H1 (cell line): ENCODE measurements at regions not wholly inside any gene's neighbourhood (a gene's known extent, or its start where the extent isn't known, plus 50 kb on each side); places are given as distances from the start of the nearest gene placed in this dataset.

Experiments
- CTCF ChIA-PET: fragments of 300-600 bp; sonication (Branson Sonifier 250); formaldehyde crosslinking; loops from one replicate; lab custom pipeline; 2021; ENCODE audit not compliant: partially characterized antibody; lab: Charles Lee
- POLR2A ChIA-PET: fragments of 300-600 bp; sonication (Branson Sonifier 250); formaldehyde crosslinking; loops from one replicate; lab custom pipeline; 2021; ENCODE audit warnings: inconsistent platforms; ENCODE audit not compliant: partially characterized antibody; lab: Charles Lee
- DNase-seq, 2 experiments: peaks; one replicate each; pipeline versions ENCODE4 v3.0.0 to v3.0.0-alpha.2; 2010 to 2022; ENCODE audit warnings: low spot score in 2 of 2, low read depth in 1 of 2, mixed read lengths in 1 of 2
- FAIRE-seq: peaks from 2 replicates; lab custom pipeline; 2011; peaks lifted over from hg19 to GRCh38; lab: Jason Lieb, UNC
- H2AFZ ChIP-seq: 2 replicates; pipeline ENCODE4 v1.8.1; 2012; ENCODE audit warnings: low read length, inconsistent platforms
- H2AK5ac ChIP-seq: 2 replicates; pipeline ENCODE4 v1.6.1; 2013; ENCODE audit warnings: low read depth, low read length
- H2BK120ac ChIP-seq: replicated peaks from 2 replicates; pipeline ENCODE3; 2013; ENCODE audit warnings: low read depth, low read length, inconsistent platforms
- H2BK12ac ChIP-seq: 2 replicates; pipeline ENCODE4 v1.6.1; 2013; ENCODE audit warnings: low read depth, low read length
- H2BK15ac ChIP-seq: 2 replicates; pipeline ENCODE4 v1.6.1; 2013; ENCODE audit warnings: low read length
- H2BK20ac ChIP-seq: 2 replicates; pipeline ENCODE4 v1.6.1; 2013; ENCODE audit warnings: low read length
- H2BK5ac ChIP-seq: 2 replicates; pipeline ENCODE4 v1.6.1; 2013; ENCODE audit warnings: low read depth, low read length
- H3K14ac ChIP-seq: 2 replicates; pipeline ENCODE4 v1.6.1; 2013; ENCODE audit warnings: inconsistent platforms; ENCODE audit not compliant: insufficient read length
- H3K18ac ChIP-seq: 2 replicates; pipeline ENCODE4 v1.6.1; 2013; ENCODE audit warnings: low read length; ENCODE audit errors: extremely low read depth
- H3K23ac ChIP-seq: 2 replicates; pipeline ENCODE4 v1.6.1; 2013; ENCODE audit warnings: inconsistent platforms; ENCODE audit not compliant: insufficient read length
- H3K23me2 ChIP-seq: 2 replicates; pipeline ENCODE4 v1.6.1; 2013; ENCODE audit warnings: low read depth, low read length
- H3K27ac ChIP-seq: 2 replicates; pipeline ENCODE4 v1.6.1; 2011; ENCODE audit warnings: low read depth, low read length, inconsistent platforms
- H3K27me3 ChIP-seq, 4 experiments: replicated peaks in 1 of 4; 1 replicate in 1 of 4; 2 replicates in 3 of 4; pipeline versions ENCODE4 v1.6.1 to v1.8.1; 2011 to 2013; ENCODE audit warnings: low read length in 3 of 4, mild to moderate bottlenecking in 3 of 4, inconsistent platforms in 2 of 4, mixed read lengths in 2 of 4, moderate library complexity in 1 of 4; ENCODE audit not compliant: control insufficient read depth in 3 of 4, insufficient read depth in 3 of 4; ENCODE audit errors: extremely low read depth in 1 of 4
- H3K36me3 ChIP-seq, 4 experiments: 2 replicates each; pipeline versions ENCODE4 v1.6.1 to v1.8.1; 2011 to 2013; ENCODE audit warnings: mild to moderate bottlenecking in 4 of 4, low read length in 3 of 4, moderate library complexity in 2 of 4, control low read depth in 1 of 4, inconsistent platforms in 1 of 4; ENCODE audit not compliant: insufficient read depth in 4 of 4, control insufficient read depth in 2 of 4
- H3K4ac ChIP-seq: replicated peaks from 2 replicates; pipeline ENCODE3; 2013; ENCODE audit warnings: low read length, low read depth, mixed read lengths, inconsistent platforms; ENCODE audit not compliant: insufficient read length
- H3K4me1 ChIP-seq, 4 experiments: replicated peaks in 1 of 4; 1 replicate in 1 of 4; 2 replicates in 3 of 4; pipeline versions ENCODE4 v1.6.1 to v1.8.1; 2011 to 2013; ENCODE audit warnings: low read length in 3 of 4, inconsistent platforms in 2 of 4, mixed read lengths in 1 of 4; ENCODE audit not compliant: insufficient read depth in 4 of 4, control insufficient read depth in 3 of 4
- H3K4me2 ChIP-seq, 2 experiments: 2 replicates each; pipeline versions ENCODE4 v1.6.1 to v1.8.1; 2011 to 2013; ENCODE audit warnings: low read depth in 2 of 2, low read length in 2 of 2, control low read depth in 1 of 2, inconsistent platforms in 1 of 2, mild to moderate bottlenecking in 1 of 2; ENCODE audit not compliant: insufficient read depth in 1 of 2
- H3K4me3 ChIP-seq, 4 experiments: fragments of 200-600, 300-600 bp in 1 of 4; sonication (generic), shearing (Covaris generic), sonication (Bioruptor Twin) in 1 of 4; 2 replicates each; pipeline versions ENCODE4 v1.5.1 to v1.8.1; 2011 to 2016; ENCODE audit warnings: low read length in 4 of 4, low read depth in 3 of 4, control low read depth in 2 of 4, inconsistent platforms in 2 of 4, mild to moderate bottlenecking in 2 of 4, mixed read lengths in 1 of 4, moderate library complexity in 1 of 4; ENCODE audit not compliant: insufficient read depth in 2 of 4; ENCODE audit errors: extremely low read depth in 1 of 4
- H3K56ac ChIP-seq: replicated peaks from 2 replicates; pipeline ENCODE3; 2013; ENCODE audit warnings: low read depth, mild to moderate bottlenecking, mixed read lengths, low read length, inconsistent platforms; ENCODE audit not compliant: insufficient read length
- H3K79me1 ChIP-seq: 2 replicates; pipeline ENCODE4 v1.6.1; 2013; ENCODE audit warnings: low read depth, low read length, control low read depth
- H3K79me2 ChIP-seq, 2 experiments: 2 replicates each; pipeline versions ENCODE4 v1.6.1 to v1.8.1; 2012 to 2013; ENCODE audit warnings: low read length in 2 of 2, mild to moderate bottlenecking in 2 of 2, inconsistent platforms in 1 of 2; ENCODE audit not compliant: insufficient read depth in 2 of 2, control insufficient read depth in 1 of 2
- H3K9ac ChIP-seq, 4 experiments: replicated peaks in 1 of 4; 1 replicate in 1 of 4; 2 replicates in 3 of 4; pipeline versions ENCODE4 v1.6.1 to v1.8.1; 2011 to 2013; ENCODE audit warnings: low read depth in 3 of 4, low read length in 3 of 4, control low read depth in 2 of 4, mild to moderate bottlenecking in 2 of 4, moderate library complexity in 2 of 4, inconsistent platforms in 1 of 4; ENCODE audit errors: extremely low read depth in 1 of 4
- H3K9me3 ChIP-seq, 2 experiments: 2 replicates each; pipeline versions ENCODE4 v1.6.1 to v1.8.1; 2012 to 2013; ENCODE audit warnings: mild to moderate bottlenecking in 2 of 2, moderate library complexity in 2 of 2, control low read depth in 1 of 2, inconsistent platforms in 1 of 2, low read depth in 1 of 2, low read length in 1 of 2, mixed read lengths in 1 of 2; ENCODE audit not compliant: insufficient read depth in 2 of 2
- H4K20me1 ChIP-seq, 2 experiments: replicated peaks in 1 of 2; 2 replicates each; pipeline versions ENCODE3 to v1.8.1; 2011 to 2013; ENCODE audit warnings: inconsistent platforms in 2 of 2, low read length in 2 of 2, mild to moderate bottlenecking in 1 of 2; ENCODE audit not compliant: insufficient read depth in 2 of 2, control insufficient read depth in 1 of 2
- H4K5ac ChIP-seq: 2 replicates; pipeline ENCODE4 v1.6.1; 2013; ENCODE audit warnings: low read length, low read depth, mixed read lengths, inconsistent platforms; ENCODE audit not compliant: insufficient read length
- H4K8ac ChIP-seq: 2 replicates; pipeline ENCODE4 v1.8.0; 2013; ENCODE audit warnings: mild to moderate bottlenecking, moderate library complexity, low read length, inconsistent platforms; ENCODE audit not compliant: insufficient read depth; ENCODE audit errors: extremely low read depth
- H4K91ac ChIP-seq: replicated peaks from 2 replicates; pipeline ENCODE3; 2013; ENCODE audit warnings: low read length, mixed read lengths, inconsistent platforms; ENCODE audit not compliant: insufficient read length
- ASH2L ChIP-seq: fragments of 200-600, 300-600 bp; sonication (generic); IDR thresholded peaks from one replicate; pipeline ENCODE4 v1.7.1; 2017; ENCODE audit warnings: low read length
- E2F6 ChIP-seq: IDR thresholded peaks from 2 replicates; pipeline ENCODE4 v1.6.1; 2012; ENCODE audit warnings: inconsistent platforms
- WGBS, 2 experiments: shearing (Covaris generic) in 1 of 2; methylation state at CpG; one replicate each; pipeline versions ENCODE4 v1.1.6 to v1.1.7; 2013 to 2015; ENCODE audit warnings: low lambda C conversion rate in 2 of 2, mixed read lengths in 2 of 2, inconsistent platforms in 1 of 2, low coverage in 1 of 2, missing lambda C conversion rate in 1 of 2; ENCODE audit not compliant: insufficient replicate concordance in 2 of 2, insufficient coverage in 1 of 2, insufficient read length in 1 of 2; ENCODE audit errors: extremely low coverage in 1 of 2, missing lambda C conversion rate in 1 of 2; 5-methylcytosine and 5-hydroxymethylcytosine counted together

- Histone ChIP-seq H3K79me2 (no peaks in the 10 kb centered on the region), H3K23me2 (no peaks in the 10 kb centered on the region), H3K27me3 (no peaks in the 10 kb centered on the region), H3K4me2 (no peak overlapping the region), H2BK15ac (no peak overlapping the region), H2BK12ac (no peak overlapping the region), H4K8ac (no peak overlapping the region), H2AFZ (no peak overlapping the region), H3K4me3 (no peak overlapping the region), H3K9me3 (no peaks in the 10 kb centered on the region; a peak in 1 of 4 replicates), H3K79me1 (no peaks in the 10 kb centered on the region), H2AK5ac (no peak overlapping the region), H2BK20ac (no peak overlapping the region), H3K18ac (no peak overlapping the region), H3K4ac (no peak overlapping the region), H4K91ac (no peak overlapping the region), H3K36me3 (no peaks in the 10 kb centered on the region), H4K5ac (no peak overlapping the region), H3K27ac (no peak overlapping the region), H2BK5ac (no peak overlapping the region), H3K14ac (no peak overlapping the region), H3K23ac (no peak overlapping the region), H3K9ac (no peak overlapping the region), H3K4me1 (peaks cover 0 to 8% (median 2%) of the 10 kb centered on the region in 4 experiments; a peak in 2 of 7 replicates), H3K56ac (no peak overlapping the region), H4K20me1 (no peaks in the 10 kb centered on the region), H2BK120ac (no peak overlapping the region)
- 81% methylated on average over 1 of the region's 1 CpG; no CpG with 5 or more reads in 1 of the 2 experiments for WGBS, 2 experiments
- TF ChIP-seq E2F6, result no peak
- TF ChIP-seq ASH2L, result no peak
- FAIRE-seq (no peak), DNase-seq (no peak)
- CTCF ChIA-PET, result interaction anchor here (1.4 kb wide), 2 partner anchors 73 to 94 kb away, joined by 3 read pairs; no protein-coding TSS in a partner anchor
- POLR2A ChIA-PET, result no interaction called here
These were observed 55.2 kb upstream of the MRPS6 start for GRCh38 chr21:34018185-34018584.
